Endodermal cell (in vitro differentiated cells): ENCODE measurements at regions not wholly inside any gene's neighbourhood (a gene's known extent, or its start where the extent isn't known, plus 50 kb on each side); places are given as distances from the start of the nearest gene placed in this dataset.

Experiments used
- DNase-seq: peaks from one replicate; pipeline ENCODE4 v3.0.0-alpha.2; 2017
- H3K27ac ChIP-seq: 2 replicates; pipeline ENCODE4 v1.5.1; 2013; ENCODE audit warnings: mild to moderate bottlenecking, low read depth, low read length, moderate library complexity
- H3K27me3 ChIP-seq: 2 replicates; pipeline ENCODE4 v1.6.1; 2013; ENCODE audit warnings: mild to moderate bottlenecking, low read length, moderate library complexity; ENCODE audit not compliant: insufficient read depth, control insufficient read depth, poor library complexity, severe bottlenecking
- H3K36me3 ChIP-seq: 2 replicates; pipeline ENCODE4 v1.7.0; 2013; ENCODE audit warnings: mild to moderate bottlenecking, low read length, moderate library complexity; ENCODE audit not compliant: control insufficient read depth, insufficient read depth
- H3K4me1 ChIP-seq: one replicate; pipeline ENCODE4 v1.7.0; 2013; ENCODE audit warnings: low read length; ENCODE audit not compliant: control insufficient read depth, insufficient read depth
- H3K4me3 ChIP-seq: 2 replicates; pipeline ENCODE4 v1.5.1; 2013; ENCODE audit warnings: mild to moderate bottlenecking, low read length, moderate library complexity
- H3K9ac ChIP-seq: 2 replicates; pipeline ENCODE4 v1.6.1; 2013; ENCODE audit warnings: mild to moderate bottlenecking, low read length, moderate library complexity; ENCODE audit not compliant: poor library complexity, severe bottlenecking; ENCODE audit errors: extremely low read depth
- H3K9me3 ChIP-seq: 2 replicates; pipeline ENCODE4 v1.6.1; 2013; ENCODE audit warnings: mild to moderate bottlenecking, low read length, moderate library complexity; ENCODE audit not compliant: control insufficient read depth
- H3K27ac Mint-ChIP-seq: 2 replicates; pipeline ENCODE4 v1.8.0; 2020; ENCODE audit warnings: mixed read lengths
- H3K27me3 Mint-ChIP-seq: 2 replicates; pipeline ENCODE4 v1.8.0; 2021; ENCODE audit warnings: mild to moderate bottlenecking, mixed read lengths; ENCODE audit not compliant: insufficient read depth
- H3K36me3 Mint-ChIP-seq: 2 replicates; pipeline ENCODE4 v1.8.0; 2020; ENCODE audit warnings: low read depth, mixed read lengths
- H3K4me1 Mint-ChIP-seq: 2 replicates; pipeline ENCODE4 v1.8.0; 2020; ENCODE audit warnings: mixed read lengths
- H3K4me3 Mint-ChIP-seq: 2 replicates; pipeline ENCODE4 v1.8.0; 2020; ENCODE audit warnings: mild to moderate bottlenecking, moderate library complexity, mixed read lengths
- H3K9me3 Mint-ChIP-seq: 2 replicates; pipeline ENCODE4 v1.8.0; 2020; ENCODE audit warnings: mild to moderate bottlenecking, mixed read lengths
- CTCF ChIP-seq: fragments of 200-600 bp; sonication (generic); conservative IDR thresholded peaks from 2 replicates; pipeline ENCODE4 v1.5.0; 2021; ENCODE audit warnings: antibody characterized with exemption, mild to moderate bottlenecking
- WGBS, 2 experiments: methylation state at CpG; one replicate each; pipeline versions ENCODE4 v1.1.5 to v1.1.7; 2013; ENCODE audit warnings: missing lambda C conversion rate in 2 of 2, mixed read lengths in 1 of 2; ENCODE audit not compliant: insufficient coverage in 1 of 2, insufficient read length in 1 of 2; 5-methylcytosine and 5-hydroxymethylcytosine counted together

GRCh38 chr11:8315463-8315862, 51.8 kb upstream of the LMO1 start:
- peaks cover 4% of the 10 kb centered on the region for H3K4me1 Mint-ChIP-seq
- no peak for TF ChIP-seq CTCF
- no peak overlapping the region for H3K27ac ChIP-seq
- no peaks in the 10 kb centered on the region for H3K36me3 Mint-ChIP-seq
- DNase-seq = no peak
- no peak overlapping the region for H3K27ac Mint-ChIP-seq
- no peaks in the 10 kb centered on the region for H3K36me3 ChIP-seq
- no peaks in the 10 kb centered on the region for H3K9me3 ChIP-seq
- H3K4me1 ChIP-seq = no peaks in the 10 kb centered on the region
- H3K27me3 ChIP-seq = no peaks in the 10 kb centered on the region
- H3K4me3 Mint-ChIP-seq = no peak overlapping the region
- peaks cover 18% of the 10 kb centered on the region for H3K27me3 Mint-ChIP-seq
- H3K9ac ChIP-seq = no peak overlapping the region
- no peaks in the 10 kb centered on the region for H3K9me3 Mint-ChIP-seq
- WGBS, 2 experiments = 93 to 94% methylated on average over 7 to 18 of the region's 18 CpGs
- no peak overlapping the region for H3K4me3 ChIP-seq

GRCh38 chr11:8314916-8315315, 51.2 kb upstream of the LMO1 start:
- no peak overlapping the region for H3K4me3 ChIP-seq
- H3K9me3 ChIP-seq = no peaks in the 10 kb centered on the region
- no peaks in the 10 kb centered on the region for H3K4me1 ChIP-seq
- no peaks in the 10 kb centered on the region for H3K36me3 ChIP-seq
- peaks cover 12% of the 10 kb centered on the region for H3K27me3 Mint-ChIP-seq
- H3K4me3 Mint-ChIP-seq = no peak overlapping the region
- H3K27ac ChIP-seq = no peak overlapping the region
- H3K9ac ChIP-seq = no peak overlapping the region
- no peak overlapping the region for H3K27ac Mint-ChIP-seq
- no peaks in the 10 kb centered on the region for H3K36me3 Mint-ChIP-seq
- peaks cover 6% of the 10 kb centered on the region for H3K4me1 Mint-ChIP-seq
- no peak for DNase-seq
- no peaks in the 10 kb centered on the region for H3K27me3 ChIP-seq
- WGBS, 2 experiments = 87 to 95% methylated on average over 6 of the region's 7 CpGs
- no peak for TF ChIP-seq CTCF
- no peaks in the 10 kb centered on the region for H3K9me3 Mint-ChIP-seq

- TF ChIP-seq CTCF = no peak
- Histone ChIP-seq H3K4me3 (no peak overlapping the region), H3K9ac (no peak overlapping the region), H3K27ac (peak overlapping the region; percentile 70), H3K4me1 (no peaks in the 10 kb centered on the region), H3K9me3 (no peaks in the 10 kb centered on the region), H3K27me3 (no peaks in the 10 kb centered on the region), H3K36me3 (no peaks in the 10 kb centered on the region)
- WGBS, 2 experiments = 94 to 95% methylated on average over 2 to 6 of the region's 6 CpGs
- Mint-ChIP-seq H3K4me3 (no peak overlapping the region), H3K4me1 (peaks cover 15% of the 10 kb centered on the region), H3K27me3 (peaks cover 16% of the 10 kb centered on the region), H3K27ac (no peak overlapping the region), H3K9me3 (no peaks in the 10 kb centered on the region), H3K36me3 (no peaks in the 10 kb centered on the region)
- no peak for DNase-seq
Observed at GRCh38 chr11:8313504-8314090, 49.9 kb upstream of the LMO1 start.
